Thymus (tissue), 11 donors: ENCODE measurements at regions not wholly inside any gene's neighbourhood (a gene's known extent, or its start where the extent isn't known, plus 50 kb on each side); places are given as distances from the start of the nearest gene placed in this dataset.

ENCODE experiments used
- DNase-seq, 9 donors: peaks; one replicate each; pipeline ENCODE4 v3.0.0-alpha.2; 2013; ENCODE audit warnings: low spot score in 9 of 9, low read depth in 6 of 9, missing footprints in 1 of 9
- H3K27ac ChIP-seq, 2 donors: one replicate each; pipeline ENCODE4 v1.5.1; 2013; ENCODE audit warnings: control low read depth in 1 of 2, low read depth in 1 of 2, low read length in 1 of 2, mild to moderate bottlenecking in 1 of 2, moderate library complexity in 1 of 2
- H3K27me3 ChIP-seq, 2 donors: one replicate each; pipeline ENCODE4 v1.5.1; 2013; ENCODE audit warnings: low read length in 1 of 2; ENCODE audit not compliant: control insufficient read depth in 2 of 2, insufficient read depth in 1 of 2
- H3K36me3 ChIP-seq, 2 donors: one replicate each; pipeline ENCODE4 v1.5.1; 2013; ENCODE audit warnings: low read length in 1 of 2, mild to moderate bottlenecking in 1 of 2, moderate library complexity in 1 of 2; ENCODE audit not compliant: control insufficient read depth in 2 of 2, insufficient read depth in 2 of 2
- H3K4me1 ChIP-seq, 2 donors: one replicate each; pipeline ENCODE4 v1.5.1; 2013; ENCODE audit warnings: low read length in 2 of 2; ENCODE audit not compliant: control insufficient read depth in 2 of 2, insufficient read depth in 2 of 2
- H3K4me3 ChIP-seq, 2 donors: one replicate each; pipeline ENCODE4 v1.5.1; 2013; ENCODE audit warnings: low read length in 2 of 2, control low read depth in 1 of 2, mild to moderate bottlenecking in 1 of 2
- H3K9me3 ChIP-seq, 2 donors: one replicate each; pipeline ENCODE4 v1.5.1; 2013; ENCODE audit warnings: low read length in 1 of 2, mild to moderate bottlenecking in 1 of 2; ENCODE audit not compliant: control insufficient read depth in 2 of 2, insufficient read depth in 1 of 2
- WGBS: extraction: QIAGEN DNeasy Blood & Tissue Kit; methylation state at CpG from one replicate; pipeline ENCODE4 v1.1.7; 2013; 5-methylcytosine and 5-hydroxymethylcytosine counted together
- donor health status: healthy.

DNA sequence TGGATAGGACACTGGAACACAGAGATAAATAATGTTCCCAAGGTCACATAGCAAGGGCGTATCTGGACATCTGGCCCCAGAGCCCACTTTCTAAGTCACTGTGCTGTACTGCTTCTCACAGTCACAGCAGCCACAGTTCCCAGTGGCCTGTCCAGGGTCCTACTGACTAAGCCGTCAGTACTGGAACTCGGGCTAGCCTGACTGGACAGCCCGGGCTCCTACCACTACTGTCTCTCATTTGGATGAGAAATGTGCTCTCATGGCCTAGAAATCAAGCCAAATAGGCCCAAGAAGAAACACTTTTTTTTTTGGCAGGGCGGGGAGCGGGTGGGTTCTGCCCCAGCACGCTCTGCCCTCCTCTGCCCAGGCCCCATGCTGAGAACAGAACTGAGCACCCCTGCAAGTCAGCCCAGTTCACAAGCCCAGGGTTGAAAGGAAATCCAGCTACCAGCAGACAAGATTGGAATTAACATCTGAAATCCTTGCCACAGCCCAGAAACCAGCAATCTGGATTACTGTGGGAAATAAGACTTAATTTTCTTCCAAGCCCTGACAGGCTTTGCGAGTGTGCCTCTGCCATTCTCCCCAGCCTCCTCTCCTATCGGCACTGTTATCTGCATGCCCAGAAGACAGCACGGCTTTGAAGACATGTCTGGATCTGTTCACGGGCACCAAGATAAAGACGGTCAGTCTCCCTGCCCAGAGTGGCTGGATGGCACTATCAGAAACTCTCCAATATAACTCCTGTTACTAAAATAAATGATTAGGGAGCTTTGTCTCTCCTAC lies 182.9 kb upstream of the NCAM1 start:
- H3K27ac ChIP-seq: no peak overlapping the region
- H3K4me3 ChIP-seq: no peak overlapping the region
- H3K27me3 ChIP-seq: no peaks in the 10 kb centered on the region
- H3K36me3 ChIP-seq: no peaks in the 10 kb centered on the region
- no peaks in the 10 kb centered on the region for H3K4me1 ChIP-seq
- WGBS: 95% methylated on average over 12 of the region's 12 CpGs
- no peaks in the 10 kb centered on the region for H3K9me3 ChIP-seq
- DNase-seq: no peak

DNA sequence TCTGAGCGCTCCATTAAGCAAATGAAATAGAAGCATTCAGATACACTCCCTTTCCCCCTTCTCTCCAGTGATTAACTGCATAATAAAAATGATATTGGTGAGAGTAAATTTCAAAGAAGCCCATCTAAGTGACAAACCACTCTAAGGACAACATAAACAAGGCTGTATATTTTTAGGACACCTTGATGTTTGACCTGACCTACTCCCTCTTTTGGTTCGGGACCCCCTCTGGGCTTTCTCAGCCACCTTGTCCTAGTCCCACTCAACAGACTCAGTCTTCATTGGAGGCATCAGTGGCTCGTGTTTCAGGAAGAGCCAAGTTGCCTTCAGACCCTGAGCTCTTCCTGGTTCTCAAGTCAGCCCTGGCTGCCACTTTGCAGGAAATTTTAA lies 182.3 kb upstream of the NCAM1 start:
- H3K27ac ChIP-seq: no peak overlapping the region
- no peak for DNase-seq
- 75% methylated on average over 3 of the region's 3 CpGs for WGBS
- H3K4me1 ChIP-seq: no peaks in the 10 kb centered on the region
- no peaks in the 10 kb centered on the region for H3K36me3 ChIP-seq
- H3K27me3 ChIP-seq: no peaks in the 10 kb centered on the region
- H3K9me3 ChIP-seq: no peaks in the 10 kb centered on the region
- H3K4me3 ChIP-seq: no peak overlapping the region

GRCh38 chr11:112780351-112781087 lies 180.7 kb upstream of the NCAM1 start:
- Histone ChIP-seq H3K27ac (no peak overlapping the region), H3K9me3 (no peaks in the 10 kb centered on the region), H3K4me3 (no peak overlapping the region), H3K36me3 (no peaks in the 10 kb centered on the region), H3K4me1 (no peaks in the 10 kb centered on the region), H3K27me3 (no peaks in the 10 kb centered on the region)
- DNase-seq: no peak
- WGBS: 88% methylated on average over 19 of the region's 19 CpGs

- DNase-seq: no peak
- Histone ChIP-seq H3K27ac (no peak overlapping the region), H3K9me3 (no peaks in the 10 kb centered on the region), H3K27me3 (no peaks in the 10 kb centered on the region), H3K4me3 (no peak overlapping the region), H3K4me1 (no peaks in the 10 kb centered on the region), H3K36me3 (no peaks in the 10 kb centered on the region)
- WGBS: 92% methylated on average over 4 of the region's 4 CpGs
These were observed 177.3 kb upstream of the NCAM1 start for GRCh38 chr11:112783945-112784322.

- Histone ChIP-seq H3K27ac (no peak overlapping the region), H3K36me3 (no peaks in the 10 kb centered on the region), H3K4me1 (no peaks in the 10 kb centered on the region), H3K4me3 (no peak overlapping the region), H3K27me3 (no peaks in the 10 kb centered on the region), H3K9me3 (no peaks in the 10 kb centered on the region)
- WGBS: 73% methylated on average over 24 of the region's 24 CpGs
- no peak for DNase-seq
These were observed 176.7 kb upstream of the NCAM1 start for GRCh38 chr11:112784323-112785073.

- Histone ChIP-seq H3K27ac (no peak overlapping the region), H3K9me3 (no peaks in the 10 kb centered on the region), H3K36me3 (no peaks in the 10 kb centered on the region), H3K27me3 (no peaks in the 10 kb centered on the region), H3K4me1 (no peaks in the 10 kb centered on the region), H3K4me3 (no peak overlapping the region)
- WGBS: 33% methylated on average over 7 of the region's 7 CpGs
- DNase-seq: no peak
These were observed 176.1 kb upstream of the NCAM1 start for GRCh38 chr11:112785149-112785548.

DNA sequence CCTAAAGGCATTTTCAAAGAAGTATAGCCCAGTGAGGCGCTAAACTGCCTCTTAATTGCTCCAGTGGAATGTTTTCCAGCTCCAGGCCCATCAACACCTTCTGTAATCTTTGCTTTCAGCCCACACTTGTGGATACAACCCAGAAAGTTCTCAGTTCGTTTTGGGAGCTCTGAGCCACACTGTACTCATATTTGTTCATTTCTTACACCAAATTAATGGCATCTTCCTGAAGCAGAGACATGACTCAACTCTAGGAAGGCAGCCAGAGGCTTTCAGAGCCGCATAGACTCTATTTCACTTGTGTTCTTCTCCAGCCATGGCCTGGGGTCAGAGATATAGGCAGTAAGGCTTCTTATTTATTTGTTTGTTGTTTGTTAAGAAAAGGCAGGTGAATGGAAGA lies 175.5 kb upstream of the NCAM1 start:
- no peaks in the 10 kb centered on the region for H3K4me1 ChIP-seq
- no peak overlapping the region for H3K4me3 ChIP-seq
- no peaks in the 10 kb centered on the region for H3K27me3 ChIP-seq
- DNase-seq: no peak
- no peak overlapping the region for H3K27ac ChIP-seq
- H3K36me3 ChIP-seq: no peaks in the 10 kb centered on the region
- no peaks in the 10 kb centered on the region for H3K9me3 ChIP-seq
- whole genome bisulfite sequencing: 85% methylated on average over 3 of the region's 3 CpGs

- H3K4me3 ChIP-seq: no peak overlapping the region
- no peaks in the 10 kb centered on the region for H3K9me3 ChIP-seq
- DNase-seq: no peak
- WGBS: 87% methylated on average over 3 of the region's 3 CpGs
- H3K27me3 ChIP-seq: no peaks in the 10 kb centered on the region
- H3K4me1 ChIP-seq: no peaks in the 10 kb centered on the region
- no peak overlapping the region for H3K27ac ChIP-seq
- no peaks in the 10 kb centered on the region for H3K36me3 ChIP-seq
These were observed 175.0 kb upstream of the NCAM1 start for GRCh38 chr11:112786196-112786595.

- no peak for DNase-seq
- H3K4me3 ChIP-seq: no peak overlapping the region
- H3K27ac ChIP-seq: no peak overlapping the region
- no peaks in the 10 kb centered on the region for H3K36me3 ChIP-seq
- no peaks in the 10 kb centered on the region for H3K4me1 ChIP-seq
- no peaks in the 10 kb centered on the region for H3K9me3 ChIP-seq
- 56% methylated on average over 5 of the region's 5 CpGs for WGBS
- H3K27me3 ChIP-seq: no peaks in the 10 kb centered on the region
These were observed 174.2 kb upstream of the NCAM1 start for GRCh38 chr11:112786886-112787530.
